ENCODE measurements at regions not wholly inside any gene's neighbourhood (a gene's known extent, or its start where the extent isn't known, plus 50 kb on each side); places are given as distances from the start of the nearest gene placed in this dataset.

DNA sequence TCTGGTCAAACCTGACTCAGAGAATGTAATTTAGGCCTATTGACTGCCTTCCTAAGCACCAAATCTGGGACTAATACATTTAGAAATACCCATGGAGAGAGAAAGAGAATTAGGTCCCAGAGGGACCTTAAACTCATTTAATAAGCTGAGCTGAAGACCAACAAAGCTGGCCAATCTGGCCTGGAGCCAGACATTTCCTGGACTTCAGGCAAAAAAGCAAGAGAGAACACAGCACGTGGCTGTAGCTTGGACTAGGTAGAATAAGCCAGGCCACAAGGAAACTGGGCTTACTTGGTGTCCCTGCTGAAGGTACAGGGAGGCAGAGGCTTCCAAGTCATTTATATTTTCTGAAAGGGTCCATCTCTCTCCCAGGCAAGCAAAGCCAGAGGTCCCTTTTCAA, 88.1 kb downstream of the RTP4 start:
- TF ChIP-seq, protein P1, sequence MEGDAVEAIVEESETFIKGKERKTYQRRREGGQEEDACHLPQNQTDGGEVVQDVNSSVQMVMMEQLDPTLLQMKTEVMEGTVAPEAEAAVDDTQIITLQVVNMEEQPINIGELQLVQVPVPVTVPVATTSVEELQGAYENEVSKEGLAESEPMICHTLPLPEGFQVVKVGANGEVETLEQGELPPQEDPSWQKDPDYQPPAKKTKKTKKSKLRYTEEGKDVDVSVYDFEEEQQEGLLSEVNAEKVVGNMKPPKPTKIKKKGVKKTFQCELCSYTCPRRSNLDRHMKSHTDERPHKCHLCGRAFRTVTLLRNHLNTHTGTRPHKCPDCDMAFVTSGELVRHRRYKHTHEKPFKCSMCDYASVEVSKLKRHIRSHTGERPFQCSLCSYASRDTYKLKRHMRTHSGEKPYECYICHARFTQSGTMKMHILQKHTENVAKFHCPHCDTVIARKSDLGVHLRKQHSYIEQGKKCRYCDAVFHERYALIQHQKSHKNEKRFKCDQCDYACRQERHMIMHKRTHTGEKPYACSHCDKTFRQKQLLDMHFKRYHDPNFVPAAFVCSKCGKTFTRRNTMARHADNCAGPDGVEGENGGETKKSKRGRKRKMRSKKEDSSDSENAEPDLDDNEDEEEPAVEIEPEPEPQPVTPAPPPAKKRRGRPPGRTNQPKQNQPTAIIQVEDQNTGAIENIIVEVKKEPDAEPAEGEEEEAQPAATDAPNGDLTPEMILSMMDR (conservative IDR thresholded peaks at IDR 0.05; ENCODE audit: low read depth in 2 of 2): no peak
- no peak for TF ChIP-seq EZH2 (IDR thresholded peaks at IDR 0.05; ENCODE audit: low read depth, unreplicated experiment)
- TF ChIP-seq ZNF114 (CRISPR knock-in tag; IDR thresholded peaks at IDR 0.05): no peak
- TF ChIP-seq, protein P2, sequence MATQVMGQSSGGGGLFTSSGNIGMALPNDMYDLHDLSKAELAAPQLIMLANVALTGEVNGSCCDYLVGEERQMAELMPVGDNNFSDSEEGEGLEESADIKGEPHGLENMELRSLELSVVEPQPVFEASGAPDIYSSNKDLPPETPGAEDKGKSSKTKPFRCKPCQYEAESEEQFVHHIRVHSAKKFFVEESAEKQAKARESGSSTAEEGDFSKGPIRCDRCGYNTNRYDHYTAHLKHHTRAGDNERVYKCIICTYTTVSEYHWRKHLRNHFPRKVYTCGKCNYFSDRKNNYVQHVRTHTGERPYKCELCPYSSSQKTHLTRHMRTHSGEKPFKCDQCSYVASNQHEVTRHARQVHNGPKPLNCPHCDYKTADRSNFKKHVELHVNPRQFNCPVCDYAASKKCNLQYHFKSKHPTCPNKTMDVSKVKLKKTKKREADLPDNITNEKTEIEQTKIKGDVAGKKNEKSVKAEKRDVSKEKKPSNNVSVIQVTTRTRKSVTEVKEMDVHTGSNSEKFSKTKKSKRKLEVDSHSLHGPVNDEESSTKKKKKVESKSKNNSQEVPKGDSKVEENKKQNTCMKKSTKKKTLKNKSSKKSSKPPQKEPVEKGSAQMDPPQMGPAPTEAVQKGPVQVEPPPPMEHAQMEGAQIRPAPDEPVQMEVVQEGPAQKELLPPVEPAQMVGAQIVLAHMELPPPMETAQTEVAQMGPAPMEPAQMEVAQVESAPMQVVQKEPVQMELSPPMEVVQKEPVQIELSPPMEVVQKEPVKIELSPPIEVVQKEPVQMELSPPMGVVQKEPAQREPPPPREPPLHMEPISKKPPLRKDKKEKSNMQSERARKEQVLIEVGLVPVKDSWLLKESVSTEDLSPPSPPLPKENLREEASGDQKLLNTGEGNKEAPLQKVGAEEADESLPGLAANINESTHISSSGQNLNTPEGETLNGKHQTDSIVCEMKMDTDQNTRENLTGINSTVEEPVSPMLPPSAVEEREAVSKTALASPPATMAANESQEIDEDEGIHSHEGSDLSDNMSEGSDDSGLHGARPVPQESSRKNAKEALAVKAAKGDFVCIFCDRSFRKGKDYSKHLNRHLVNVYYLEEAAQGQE (IDR thresholded peaks at IDR 0.05; ENCODE audit: unreplicated experiment): no peak
- no peak for TF ChIP-seq POLR2AphosphoS5 (IDR thresholded peaks at IDR 0.05; ENCODE audit: low read depth)
- TF ChIP-seq ZNF331 (CRISPR knock-in tag; IDR thresholded peaks at IDR 0.05; ENCODE audit: low read depth): no peak

Measured in GM23338 (cell line).